ENCODE measurements at regions not wholly inside any gene's neighbourhood (a gene's known extent, or its start where the extent isn't known, plus 50 kb on each side); places are given as distances from the start of the nearest gene placed in this dataset.

- no peak for TF ChIP-seq SUZ12 (IDR thresholded peaks at IDR 0.05; ENCODE audit: extremely low read depth, insufficient read depth, insufficient read length)
- TF ChIP-seq YY1 (IDR thresholded peaks at IDR 0.05; ENCODE audit: insufficient read depth, insufficient read length), result no peak
- no peak for TF ChIP-seq ZNF274 (IDR thresholded peaks at IDR 0.05; ENCODE audit: low read depth, low read length)
Observed at GRCh38 chr10:33759191-33759590, 424.7 kb upstream of the NRP1 start.

All from NT2/D1 (cell line).